ENCODE measurements at regions not wholly inside any gene's neighbourhood (a gene's known extent, or its start where the extent isn't known, plus 50 kb on each side); places are given as distances from the start of the nearest gene placed in this dataset.
"Not testable (repeated sequence)": the region's sequence is repeated elsewhere in the genome, so short reads cannot be mapped to it uniquely, and the experiment has no call there.

GRCh38 chr3:174547801-174548435 is 311.2 kb upstream of the NAALADL2 start:
- DNase-seq, result no peak

GRCh38 chr3:174548841-174549623 is 310.1 kb upstream of the NAALADL2 start:
- no peak for DNase-seq

- no peak for DNase-seq
Measured at GRCh38 chr3:174581558-174581957, 277.6 kb upstream of the NAALADL2 start.

GRCh38 chr3:174583396-174583795 is 275.7 kb upstream of the NAALADL2 start:
- DNase-seq, result no peak

- not testable (repeated sequence) for DNase-seq
Measured at GRCh38 chr3:174587137-174587536, 272.0 kb upstream of the NAALADL2 start.

- no peak for DNase-seq
Measured at GRCh38 chr3:174596447-174596982, 262.6 kb upstream of the NAALADL2 start.

- no peak for DNase-seq
Measured at GRCh38 chr3:174598885-174599439, 260.2 kb upstream of the NAALADL2 start.

- no peak for DNase-seq
Measured at GRCh38 chr3:174613173-174613572, 246.0 kb upstream of the NAALADL2 start.

GRCh38 chr3:174614036-174614435 is 245.1 kb upstream of the NAALADL2 start:
- peak; percentile 8 for DNase-seq

- DNase-seq, result no peak
Measured at GRCh38 chr3:174618368-174619080, 240.6 kb upstream of the NAALADL2 start.

- no peak for DNase-seq
Measured at GRCh38 chr3:174619239-174619638, 239.9 kb upstream of the NAALADL2 start.

GRCh38 chr3:174620138-174620537 is 239.0 kb upstream of the NAALADL2 start:
- DNase-seq, result no peak

- DNase-seq, result no peak
Measured at GRCh38 chr3:174620855-174621472, 238.2 kb upstream of the NAALADL2 start.

- no peak for DNase-seq
Measured at GRCh38 chr3:174633342-174633741, 225.8 kb upstream of the NAALADL2 start.

- DNase-seq, result peak; percentile 19
Measured at GRCh38 chr3:174636451-174636850, 222.7 kb upstream of the NAALADL2 start.

GRCh38 chr3:174639406-174639805 is 219.7 kb upstream of the NAALADL2 start:
- DNase-seq, result no peak

GRCh38 chr3:174639970-174640369 is 219.2 kb upstream of the NAALADL2 start:
- DNase-seq, result no peak

GRCh38 chr3:174640932-174641331 is 218.2 kb upstream of the NAALADL2 start:
- no peak for DNase-seq

- no peak for DNase-seq
Measured at GRCh38 chr3:174644287-174644686, 214.8 kb upstream of the NAALADL2 start.

- no peak for DNase-seq
Measured at GRCh38 chr3:174651951-174652350, 207.2 kb upstream of the NAALADL2 start.

GRCh38 chr3:174659511-174659910 is 199.6 kb upstream of the NAALADL2 start:
- no peak for DNase-seq

GRCh38 chr3:174662653-174663052 is 196.5 kb upstream of the NAALADL2 start:
- no peak for DNase-seq

- no peak for DNase-seq
Measured at GRCh38 chr3:174667386-174667785, 191.7 kb upstream of the NAALADL2 start.
